ENCODE measurements at regions not wholly inside any gene's neighbourhood (a gene's known extent, or its start where the extent isn't known, plus 50 kb on each side); places are given as distances from the start of the nearest gene placed in this dataset.
"Not testable (repeated sequence)": the region's sequence is repeated elsewhere in the genome, so short reads cannot be mapped to it uniquely, and the experiment has no call there.

DNA sequence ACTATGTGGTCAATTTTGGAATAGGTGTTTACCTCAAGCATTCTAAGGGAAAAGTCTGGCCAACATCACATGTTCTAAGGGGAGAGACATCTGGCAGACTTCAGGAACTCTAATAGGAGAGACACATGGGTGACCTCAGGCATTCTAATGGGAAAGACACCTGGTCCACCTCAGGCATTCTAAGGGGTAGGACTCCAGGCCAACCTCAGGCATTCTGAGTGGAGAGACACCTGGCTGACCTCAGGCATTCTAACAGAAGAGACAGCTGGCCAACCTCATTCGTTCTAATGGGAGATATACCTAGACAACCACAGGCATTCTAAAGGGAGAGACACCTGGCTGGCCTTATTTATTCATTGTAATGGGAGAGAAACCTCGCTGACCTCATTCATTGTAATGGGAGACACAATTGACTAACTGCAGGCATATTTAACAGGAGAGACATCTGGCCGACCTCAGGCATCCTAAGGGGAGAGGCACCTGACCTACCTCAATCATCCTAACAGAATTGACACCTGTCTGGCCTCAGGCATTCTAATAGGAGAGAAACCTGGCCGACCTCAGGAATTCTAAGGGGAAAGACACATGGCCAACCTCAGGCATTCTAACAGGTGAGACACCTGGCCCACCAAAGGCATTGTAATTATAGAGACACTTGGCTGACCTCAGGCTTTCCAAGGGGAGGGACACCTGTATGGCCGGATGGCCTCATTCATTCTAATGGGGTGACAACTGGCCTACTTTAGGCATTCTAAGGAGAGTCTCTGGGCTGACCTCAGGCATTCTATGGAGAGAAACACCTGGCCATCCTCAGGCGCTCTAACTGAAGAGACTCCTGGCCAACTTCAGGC is 1346.8 kb downstream of the UQCRFS1 start:
- H3K27ac ChIP-seq = no peak overlapping the region
- H3K36me3 ChIP-seq = no peaks in the 10 kb centered on the region
- ATAC-seq = no peak
- no peaks in the 10 kb centered on the region for H3K9me3 ChIP-seq
- DNase-seq = no peak
- TF ChIP-seq, protein P1, sequence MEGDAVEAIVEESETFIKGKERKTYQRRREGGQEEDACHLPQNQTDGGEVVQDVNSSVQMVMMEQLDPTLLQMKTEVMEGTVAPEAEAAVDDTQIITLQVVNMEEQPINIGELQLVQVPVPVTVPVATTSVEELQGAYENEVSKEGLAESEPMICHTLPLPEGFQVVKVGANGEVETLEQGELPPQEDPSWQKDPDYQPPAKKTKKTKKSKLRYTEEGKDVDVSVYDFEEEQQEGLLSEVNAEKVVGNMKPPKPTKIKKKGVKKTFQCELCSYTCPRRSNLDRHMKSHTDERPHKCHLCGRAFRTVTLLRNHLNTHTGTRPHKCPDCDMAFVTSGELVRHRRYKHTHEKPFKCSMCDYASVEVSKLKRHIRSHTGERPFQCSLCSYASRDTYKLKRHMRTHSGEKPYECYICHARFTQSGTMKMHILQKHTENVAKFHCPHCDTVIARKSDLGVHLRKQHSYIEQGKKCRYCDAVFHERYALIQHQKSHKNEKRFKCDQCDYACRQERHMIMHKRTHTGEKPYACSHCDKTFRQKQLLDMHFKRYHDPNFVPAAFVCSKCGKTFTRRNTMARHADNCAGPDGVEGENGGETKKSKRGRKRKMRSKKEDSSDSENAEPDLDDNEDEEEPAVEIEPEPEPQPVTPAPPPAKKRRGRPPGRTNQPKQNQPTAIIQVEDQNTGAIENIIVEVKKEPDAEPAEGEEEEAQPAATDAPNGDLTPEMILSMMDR (IDR thresholded peaks at IDR 0.05) = no peak
- H3K4me1 ChIP-seq = no peaks in the 10 kb centered on the region
- no peak overlapping the region for H3K4me3 ChIP-seq
- intact Hi-C loops (cut with DNase I) = no loop called here
- H3K27me3 ChIP-seq = no peaks in the 10 kb centered on the region

DNA sequence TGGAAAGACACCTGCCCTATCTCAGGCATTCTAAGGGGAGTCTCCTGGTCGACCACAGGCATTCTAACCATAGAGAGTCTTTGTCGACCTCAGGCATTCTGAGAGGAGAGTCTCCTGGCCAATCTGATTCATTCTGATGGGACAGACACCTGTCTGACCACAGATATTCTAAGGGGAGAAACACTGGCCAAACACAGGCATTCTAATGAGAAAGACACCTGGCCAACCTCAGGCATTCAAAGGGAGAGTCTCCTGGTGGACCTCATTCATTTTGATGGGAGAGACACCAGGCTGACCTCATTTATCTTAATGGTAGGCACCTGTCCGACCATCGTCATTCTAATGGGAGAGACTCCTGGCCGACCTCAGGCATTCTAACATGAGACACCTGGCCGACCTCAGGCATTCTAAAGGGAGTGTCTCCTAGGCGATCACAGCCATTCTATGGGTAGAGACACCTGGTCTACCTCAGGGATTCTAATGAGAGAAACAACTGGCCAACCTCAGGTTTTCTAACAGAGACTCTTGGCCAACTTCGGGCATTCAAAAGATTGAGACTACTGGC is 1351.5 kb downstream of the UQCRFS1 start:
- TF ChIP-seq, protein P1 (IDR thresholded peaks at IDR 0.05) = no peak
- intact Hi-C loops (cut with DNase I) = no loop called here
- Histone ChIP-seq H3K4me3 (no peak overlapping the region), H3K9me3 (no peaks in the 10 kb centered on the region), H3K27me3 (no peaks in the 10 kb centered on the region), H3K4me1 (no peaks in the 10 kb centered on the region), H3K36me3 (no peaks in the 10 kb centered on the region), H3K27ac (no peak overlapping the region)
- no peak for DNase-seq
- ATAC-seq = no peak

DNA sequence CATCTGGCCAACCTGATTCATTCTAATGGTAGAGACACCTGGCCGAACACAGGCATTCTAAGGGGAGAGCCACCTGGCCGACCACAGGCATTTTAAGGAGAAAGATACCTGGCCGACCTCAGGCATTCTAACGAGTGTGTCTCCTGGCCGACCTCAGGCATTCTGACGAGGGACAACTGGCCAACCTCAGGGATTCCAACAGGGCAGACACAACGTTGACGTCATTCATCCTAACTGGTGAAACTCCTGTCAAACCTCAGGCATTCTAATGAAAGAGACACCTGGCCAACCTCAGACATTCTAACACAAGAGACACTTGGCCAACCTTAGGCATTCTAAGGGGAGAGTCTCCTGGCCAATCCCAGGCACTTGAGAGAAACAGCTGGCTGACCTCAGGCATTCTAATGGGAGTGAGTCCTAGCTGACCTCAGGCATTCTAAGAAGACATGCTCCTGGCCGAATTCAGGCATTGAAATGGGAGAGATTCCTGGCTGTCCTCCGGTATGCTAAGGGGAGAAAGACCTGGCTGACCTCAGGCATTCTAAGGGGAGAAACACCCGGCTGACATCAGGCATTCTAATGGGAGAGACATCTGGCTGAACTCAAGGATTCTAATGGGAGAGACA is 1352.5 kb downstream of the UQCRFS1 start:
- DNase-seq (no peak), ATAC-seq (no peak)
- TF ChIP-seq, protein P1 (IDR thresholded peaks at IDR 0.05) = no peak
- H3K9me3 ChIP-seq = no peaks in the 10 kb centered on the region
- H3K4me3 ChIP-seq = no peak overlapping the region
- H3K27me3 ChIP-seq = no peaks in the 10 kb centered on the region
- H3K27ac ChIP-seq = no peak overlapping the region
- H3K36me3 ChIP-seq = no peaks in the 10 kb centered on the region
- intact Hi-C loops (cut with DNase I) = no loop called here
- H3K4me1 ChIP-seq = no peaks in the 10 kb centered on the region

DNA sequence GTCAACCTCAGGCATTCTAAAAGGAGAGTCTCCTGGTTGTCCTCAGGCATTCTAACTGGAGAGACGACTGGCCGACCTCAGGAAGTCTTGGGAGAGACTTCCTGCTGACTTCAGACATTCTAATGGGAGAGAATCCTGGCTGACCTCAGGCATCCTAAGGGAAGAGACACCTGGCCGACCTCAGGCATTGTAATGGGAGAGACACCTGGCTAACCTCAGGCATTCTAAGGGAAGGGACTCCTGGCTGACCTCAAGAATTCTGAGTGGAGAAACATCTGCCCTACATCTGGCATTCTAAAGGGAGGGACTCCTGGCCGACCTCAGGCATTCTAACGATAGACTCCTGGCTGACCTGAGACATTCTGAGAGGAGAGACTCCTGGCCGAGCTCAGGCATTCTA is 1353.3 kb downstream of the UQCRFS1 start:
- TF ChIP-seq, protein P1 (IDR thresholded peaks at IDR 0.05) = no peak

DNA sequence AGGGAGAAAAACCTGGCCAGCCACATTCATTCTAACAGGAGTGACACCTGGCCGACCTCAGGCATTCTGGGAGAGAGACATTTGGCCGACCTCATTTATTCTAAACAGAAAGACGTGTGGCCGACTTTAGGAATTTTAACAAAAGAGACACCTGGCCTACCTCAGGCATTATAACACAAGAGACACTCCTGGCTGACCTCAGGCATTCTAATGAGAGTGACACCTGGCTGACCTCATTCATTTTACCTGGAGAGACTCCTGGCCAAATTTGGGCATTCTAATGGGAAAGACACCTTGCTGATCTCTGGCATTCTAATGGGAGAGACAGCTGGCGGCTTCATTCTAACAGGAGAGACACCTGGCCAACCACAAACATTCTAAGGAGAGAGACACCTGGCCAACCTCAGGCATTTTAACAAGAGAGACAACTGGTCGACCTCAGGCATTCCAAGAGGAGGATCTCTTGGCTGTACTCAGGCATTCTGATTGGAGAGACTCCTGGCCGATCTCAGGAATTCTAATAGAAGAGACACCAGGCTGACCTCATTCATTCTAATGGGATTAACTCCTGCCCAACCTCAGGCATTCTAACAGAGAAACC is 1353.9 kb downstream of the UQCRFS1 start:
- Histone ChIP-seq H3K4me1 (no peaks in the 10 kb centered on the region), H3K36me3 (no peaks in the 10 kb centered on the region), H3K27ac (no peak overlapping the region), H3K27me3 (no peaks in the 10 kb centered on the region), H3K9me3 (no peaks in the 10 kb centered on the region), H3K4me3 (no peak overlapping the region)
- ATAC-seq (no peak), DNase-seq (no peak)
- TF ChIP-seq, protein P1 (IDR thresholded peaks at IDR 0.05) = no peak
- intact Hi-C loops (cut with DNase I) = no loop called here

More for the DNA sequence above, 1353.3 kb downstream of the UQCRFS1 start:
- no peak for DNase-seq
- intact Hi-C loops (cut with DNase I) = no loop called here
- H3K4me1 ChIP-seq = no peaks in the 10 kb centered on the region
- no peaks in the 10 kb centered on the region for H3K36me3 ChIP-seq
- no peaks in the 10 kb centered on the region for H3K27me3 ChIP-seq
- no peak overlapping the region for H3K4me3 ChIP-seq
- no peak overlapping the region for H3K27ac ChIP-seq
- no peaks in the 10 kb centered on the region for H3K9me3 ChIP-seq
- ATAC-seq = no peak

DNA sequence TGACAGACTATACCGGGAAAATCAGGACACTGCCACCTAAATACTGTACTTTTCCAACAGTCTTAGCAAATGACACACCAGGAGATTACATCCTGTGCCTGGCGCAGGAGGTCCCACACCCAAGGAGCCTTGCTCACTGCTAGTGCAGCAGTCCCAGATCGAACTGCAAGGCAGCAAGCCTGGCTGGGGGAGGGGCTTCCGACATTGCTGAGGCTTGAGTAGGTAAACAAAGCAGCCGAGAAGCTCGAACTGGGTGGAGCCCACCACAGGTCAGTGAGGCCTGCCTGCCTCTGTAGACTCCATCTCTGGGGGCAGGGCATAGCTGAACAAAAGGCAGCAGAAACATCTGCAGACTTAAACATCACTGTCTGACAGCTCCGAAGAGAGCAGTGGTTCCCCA is 1360.0 kb downstream of the UQCRFS1 start:
- intact Hi-C loops (cut with DNase I); H3K27me3 ChIP-seq; H3K4me1 ChIP-seq; H3K36me3 ChIP-seq; H3K9me3 ChIP-seq; H3K27ac ChIP-seq; ATAC-seq; H3K4me3 ChIP-seq; DNase-seq: not testable (repeated sequence)

All from upper lobe of right lung (tissue), 1 donor.